ENCODE measurements at regions not wholly inside any gene's neighbourhood (a gene's known extent, or its start where the extent isn't known, plus 50 kb on each side); places are given as distances from the start of the nearest gene placed in this dataset.

- 71% methylated on average over 4 of the region's 5 CpGs for WGBS (ENCODE audit: insufficient coverage)
- H3K4me3 ChIP-seq (ENCODE audit: low read length): no peak overlapping the region
- DNase-seq: no peak
- no peaks in the 10 kb centered on the region for H3K36me3 ChIP-seq (ENCODE audit: control insufficient read depth, insufficient read depth, low read length)
- H3K27ac ChIP-seq (ENCODE audit: low read length): no peak overlapping the region
- no peaks in the 10 kb centered on the region for H3K9me3 ChIP-seq (replicated peaks; ENCODE audit: control insufficient read depth, low read depth, low read length)
- H3K4me1 ChIP-seq (ENCODE audit: control insufficient read depth, insufficient read depth, low read length): peaks cover 37% of the 10 kb centered on the region
- no peaks in the 10 kb centered on the region for H3K27me3 ChIP-seq (ENCODE audit: control insufficient read depth, insufficient read depth, low read length)
Observed at GRCh38 chr1:54485416-54485815, 62.6 kb upstream of the ACOT11 start.

GRCh38 chr1:54483875-54484437 is 64.1 kb upstream of the ACOT11 start:
- DNase-seq: no peak
- 72% methylated on average over 11 of the region's 11 CpGs for WGBS (ENCODE audit: insufficient coverage)
- Histone ChIP-seq H3K4me1 (ENCODE audit: control insufficient read depth, insufficient read depth, low read length) (peaks cover 37% of the 10 kb centered on the region), H3K27me3 (ENCODE audit: control insufficient read depth, insufficient read depth, low read length) (no peaks in the 10 kb centered on the region), H3K4me3 (ENCODE audit: low read length) (no peak overlapping the region), H3K27ac (ENCODE audit: low read length) (no peak overlapping the region), H3K9me3 (replicated peaks; ENCODE audit: control insufficient read depth, low read depth, low read length) (no peaks in the 10 kb centered on the region), H3K36me3 (ENCODE audit: control insufficient read depth, insufficient read depth, low read length) (no peaks in the 10 kb centered on the region)

GRCh38 chr1:54481201-54481884 is 66.7 kb upstream of the ACOT11 start:
- Histone ChIP-seq H3K4me3 (ENCODE audit: low read length) (no peak overlapping the region), H3K27ac (ENCODE audit: low read length) (no peak overlapping the region), H3K4me1 (ENCODE audit: control insufficient read depth, insufficient read depth, low read length) (peaks cover 25% of the 10 kb centered on the region), H3K36me3 (ENCODE audit: control insufficient read depth, insufficient read depth, low read length) (no peaks in the 10 kb centered on the region), H3K9me3 (replicated peaks; ENCODE audit: control insufficient read depth, low read depth, low read length) (no peaks in the 10 kb centered on the region), H3K27me3 (ENCODE audit: control insufficient read depth, insufficient read depth, low read length) (no peaks in the 10 kb centered on the region)
- 84% methylated on average over 5 of the region's 5 CpGs for WGBS (ENCODE audit: insufficient coverage)
- no peak for DNase-seq

GRCh38 chr1:54480525-54480848 is 67.5 kb upstream of the ACOT11 start:
- no peaks in the 10 kb centered on the region for H3K9me3 ChIP-seq (replicated peaks; ENCODE audit: control insufficient read depth, low read depth, low read length)
- peaks cover 32% of the 10 kb centered on the region for H3K4me1 ChIP-seq (ENCODE audit: control insufficient read depth, insufficient read depth, low read length)
- peak; percentile 54 for DNase-seq
- H3K27ac ChIP-seq (ENCODE audit: low read length): no peak overlapping the region
- peaks cover 3% of the 10 kb centered on the region for H3K27me3 ChIP-seq (ENCODE audit: control insufficient read depth, insufficient read depth, low read length)
- H3K4me3 ChIP-seq (ENCODE audit: low read length): no peak overlapping the region
- H3K36me3 ChIP-seq (ENCODE audit: control insufficient read depth, insufficient read depth, low read length): no peaks in the 10 kb centered on the region
- 6% methylated on average over 2 of the region's 4 CpGs for whole genome bisulfite sequencing (ENCODE audit: insufficient coverage)

- H3K4me3 ChIP-seq (ENCODE audit: low read length): no peak overlapping the region
Observed at GRCh38 chr1:54479841-54480524, 68.0 kb upstream of the ACOT11 start.

GRCh38 chr1:54479251-54479650 is 68.8 kb upstream of the ACOT11 start:
- 80% methylated on average over 2 of the region's 5 CpGs for WGBS (ENCODE audit: insufficient coverage)
- Histone ChIP-seq H3K4me3 (ENCODE audit: low read length) (no peak overlapping the region), H3K27ac (ENCODE audit: low read length) (no peak overlapping the region), H3K4me1 (ENCODE audit: control insufficient read depth, insufficient read depth, low read length) (peaks cover 42% of the 10 kb centered on the region), H3K36me3 (ENCODE audit: control insufficient read depth, insufficient read depth, low read length) (no peaks in the 10 kb centered on the region), H3K9me3 (replicated peaks; ENCODE audit: control insufficient read depth, low read depth, low read length) (no peaks in the 10 kb centered on the region), H3K27me3 (ENCODE audit: control insufficient read depth, insufficient read depth, low read length) (peaks cover 9% of the 10 kb centered on the region)
- DNase-seq: no peak

More at GRCh38 chr1:54479841-54480524, 68.0 kb upstream of the ACOT11 start:
- Histone ChIP-seq H3K9me3 (replicated peaks; ENCODE audit: control insufficient read depth, low read depth, low read length) (no peaks in the 10 kb centered on the region), H3K27ac (ENCODE audit: low read length) (no peak overlapping the region), H3K36me3 (ENCODE audit: control insufficient read depth, insufficient read depth, low read length) (no peaks in the 10 kb centered on the region), H3K4me1 (ENCODE audit: control insufficient read depth, insufficient read depth, low read length) (peaks cover 37% of the 10 kb centered on the region), H3K27me3 (ENCODE audit: control insufficient read depth, insufficient read depth, low read length) (peaks cover 8% of the 10 kb centered on the region)
- DNase-seq: no peak
- WGBS (ENCODE audit: insufficient coverage): 33% methylated on average over 6 of the region's 7 CpGs

- Histone ChIP-seq H3K36me3 (ENCODE audit: control insufficient read depth, insufficient read depth, low read length) (no peaks in the 10 kb centered on the region), H3K9me3 (replicated peaks; ENCODE audit: control insufficient read depth, low read depth, low read length) (no peaks in the 10 kb centered on the region), H3K4me1 (ENCODE audit: control insufficient read depth, insufficient read depth, low read length) (peaks cover 45% of the 10 kb centered on the region), H3K27me3 (ENCODE audit: control insufficient read depth, insufficient read depth, low read length) (peaks cover 13% of the 10 kb centered on the region), H3K27ac (ENCODE audit: low read length) (peak overlapping the region; percentile 71), H3K4me3 (ENCODE audit: low read length) (no peak overlapping the region)
- DNase-seq: no peak
- 63% methylated on average over 2 of the region's 6 CpGs for WGBS (ENCODE audit: insufficient coverage)
Observed at GRCh38 chr1:54477153-54477561, 70.9 kb upstream of the ACOT11 start.

GRCh38 chr1:54476530-54477109 is 70.4 kb upstream of the SSBP3 start:
- H3K9me3 ChIP-seq (replicated peaks; ENCODE audit: control insufficient read depth, low read depth, low read length): no peaks in the 10 kb centered on the region
- H3K4me3 ChIP-seq (ENCODE audit: low read length): no peak overlapping the region
- WGBS (ENCODE audit: insufficient coverage): 58% methylated on average over 2 of the region's 4 CpGs
- H3K27me3 ChIP-seq (ENCODE audit: control insufficient read depth, insufficient read depth, low read length): peaks cover 13% of the 10 kb centered on the region
- H3K36me3 ChIP-seq (ENCODE audit: control insufficient read depth, insufficient read depth, low read length): no peaks in the 10 kb centered on the region
- H3K27ac ChIP-seq (ENCODE audit: low read length): peak overlapping the region; percentile 71
- DNase-seq: no peak
- H3K4me1 ChIP-seq (ENCODE audit: control insufficient read depth, insufficient read depth, low read length): peaks cover 45% of the 10 kb centered on the region

GRCh38 chr1:54475946-54476516 is 69.8 kb upstream of the SSBP3 start:
- no peak overlapping the region for H3K4me3 ChIP-seq (ENCODE audit: low read length)

GRCh38 chr1:54475357-54475881 is 69.2 kb upstream of the SSBP3 start:
- peak overlapping the region; percentile 71 for H3K27ac ChIP-seq (ENCODE audit: low read length)

More at GRCh38 chr1:54475946-54476516, 69.8 kb upstream of the SSBP3 start:
- H3K27ac ChIP-seq (ENCODE audit: low read length): peak overlapping the region; percentile 71
- H3K9me3 ChIP-seq (replicated peaks; ENCODE audit: control insufficient read depth, low read depth, low read length): no peaks in the 10 kb centered on the region
- WGBS (ENCODE audit: insufficient coverage): 13% methylated on average over 3 of the region's 10 CpGs
- H3K27me3 ChIP-seq (ENCODE audit: control insufficient read depth, insufficient read depth, low read length): peaks cover 13% of the 10 kb centered on the region
- DNase-seq: peak; percentile 91
- no peaks in the 10 kb centered on the region for H3K36me3 ChIP-seq (ENCODE audit: control insufficient read depth, insufficient read depth, low read length)
- peaks cover 41% of the 10 kb centered on the region for H3K4me1 ChIP-seq (ENCODE audit: control insufficient read depth, insufficient read depth, low read length)

More at GRCh38 chr1:54475357-54475881, 69.2 kb upstream of the SSBP3 start:
- WGBS (ENCODE audit: insufficient coverage): 14% methylated on average over 1 of the region's 21 CpGs
- peak; percentile 57 for DNase-seq
- Histone ChIP-seq H3K4me3 (ENCODE audit: low read length) (no peak overlapping the region), H3K9me3 (replicated peaks; ENCODE audit: control insufficient read depth, low read depth, low read length) (no peaks in the 10 kb centered on the region), H3K27me3 (ENCODE audit: control insufficient read depth, insufficient read depth, low read length) (peaks cover 13% of the 10 kb centered on the region), H3K36me3 (ENCODE audit: control insufficient read depth, insufficient read depth, low read length) (no peaks in the 10 kb centered on the region), H3K4me1 (ENCODE audit: control insufficient read depth, insufficient read depth, low read length) (peaks cover 35% of the 10 kb centered on the region)

Data from muscle of leg (tissue), 3 donors.